Activated CD4-positive, alpha-beta T cell treated with anti-CD3 and anti-CD28 coated beads, Interleukin-2, amount 50 U/mL, for 16 hours (primary cell): ENCODE measurements at regions not wholly inside any gene's neighbourhood (a gene's known extent, or its start where the extent isn't known, plus 50 kb on each side); places are given as distances from the start of the nearest gene placed in this dataset.
"Not testable (repeated sequence)": the region's sequence is repeated elsewhere in the genome, so short reads cannot be mapped to it uniquely, and the experiment has no call there.

Experiments
- DNase-seq: peaks from one replicate; pipeline ENCODE4 v3.0.0-alpha.2; 2020

DNA sequence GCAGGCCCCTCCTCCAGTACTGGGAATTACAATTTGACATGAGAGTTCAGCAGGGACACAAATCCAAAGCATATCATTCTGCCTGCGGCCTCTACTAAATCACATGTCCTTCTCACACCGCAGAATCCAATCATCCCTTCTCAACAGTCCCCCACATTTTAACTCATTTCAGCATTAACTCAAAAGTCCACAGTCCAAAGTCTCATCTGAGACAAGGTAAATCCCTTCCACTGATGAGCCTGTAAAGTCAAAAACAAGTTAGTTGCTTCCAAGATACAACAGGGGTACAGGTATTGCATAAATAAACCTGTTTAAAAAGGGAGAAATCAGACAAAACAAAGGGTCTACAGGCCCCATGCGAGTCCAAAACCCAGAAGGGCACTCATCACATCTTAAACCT, 64.0 kb downstream of the EBNA1BP2 start:
- no peak for DNase-seq

- DNase-seq, result no peak
These were observed 64.4 kb downstream of the EBNA1BP2 start for GRCh38 chr1:43107664-43108063.

DNA sequence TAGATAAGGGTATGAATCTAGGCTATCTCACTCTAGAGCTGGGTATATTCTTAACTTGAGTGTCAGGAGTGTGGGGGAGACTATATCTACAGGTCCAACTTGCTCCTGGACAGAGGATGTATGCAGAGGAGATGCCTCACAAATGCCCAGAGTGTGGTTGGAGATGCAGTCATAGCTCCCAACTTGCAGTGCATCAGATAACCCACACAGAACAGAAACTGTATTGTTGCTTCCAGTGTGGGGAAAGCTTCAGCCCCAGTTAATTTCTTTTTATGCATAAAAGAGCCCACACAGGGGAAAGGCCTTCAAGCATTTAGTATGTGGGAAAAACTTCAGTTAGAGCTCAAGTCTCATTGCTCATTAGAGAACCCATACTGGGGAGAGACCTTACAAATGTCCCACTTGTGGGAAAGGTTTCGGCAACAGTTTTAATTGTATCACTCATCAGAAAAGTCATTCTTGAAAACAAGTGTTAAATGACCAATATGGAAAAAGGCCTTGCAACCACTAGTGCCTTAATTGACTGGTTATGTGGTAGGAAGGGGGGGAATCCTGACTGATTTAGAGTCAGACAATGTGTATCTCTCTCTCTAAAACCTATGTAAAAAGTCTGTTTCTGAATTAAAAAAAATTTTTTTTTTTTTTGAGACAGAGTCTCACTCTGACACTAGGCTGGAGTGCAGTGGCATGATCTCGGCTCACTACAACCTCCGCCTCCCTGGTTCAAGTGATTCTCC, 67.9 kb downstream of the EBNA1BP2 start:
- DNase-seq, result peak; percentile 1

DNA sequence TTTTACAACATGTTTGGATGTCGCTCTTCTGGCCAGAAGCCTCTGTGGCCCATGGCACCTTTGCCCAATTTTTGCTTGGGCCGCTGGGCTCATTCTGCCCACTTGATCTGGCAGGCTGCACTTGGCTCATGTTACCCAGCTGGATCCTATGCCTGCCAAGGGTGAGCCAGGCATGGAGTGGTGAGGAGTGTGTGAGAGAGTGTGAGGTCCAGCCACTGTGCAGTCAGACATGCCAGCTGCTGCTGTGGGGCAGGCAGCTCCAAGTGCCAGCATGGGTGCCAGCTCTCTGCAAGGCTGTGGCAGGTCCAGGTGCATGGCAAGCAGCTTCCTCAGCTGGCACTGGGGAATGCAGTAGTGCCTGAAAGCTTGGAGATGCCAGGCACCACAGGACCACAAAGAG, 71.0 kb downstream of the EBNA1BP2 start:
- no peak for DNase-seq

GRCh38 chr1:43098200-43098599, 73.9 kb downstream of the EBNA1BP2 start:
- no peak for DNase-seq

DNA sequence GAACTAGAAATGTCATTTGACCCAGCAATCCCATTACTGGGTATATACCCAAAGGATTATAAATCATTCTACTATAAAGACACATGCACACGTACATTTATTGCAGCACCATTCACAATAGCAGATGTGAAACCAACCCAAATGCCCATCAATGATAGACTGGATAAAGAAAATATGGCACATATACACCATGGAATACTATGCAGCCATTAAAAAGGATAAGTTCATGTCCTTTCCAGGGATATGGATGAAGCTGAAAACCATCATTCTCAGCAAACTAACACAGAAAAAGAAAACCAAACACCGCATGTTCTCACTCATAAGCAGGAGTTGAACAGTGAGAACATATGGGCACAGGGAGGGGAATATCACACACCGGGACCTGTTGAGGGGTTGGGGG, 75.6 kb downstream of the EBNA1BP2 start:
- DNase-seq, result not testable (repeated sequence)

DNA sequence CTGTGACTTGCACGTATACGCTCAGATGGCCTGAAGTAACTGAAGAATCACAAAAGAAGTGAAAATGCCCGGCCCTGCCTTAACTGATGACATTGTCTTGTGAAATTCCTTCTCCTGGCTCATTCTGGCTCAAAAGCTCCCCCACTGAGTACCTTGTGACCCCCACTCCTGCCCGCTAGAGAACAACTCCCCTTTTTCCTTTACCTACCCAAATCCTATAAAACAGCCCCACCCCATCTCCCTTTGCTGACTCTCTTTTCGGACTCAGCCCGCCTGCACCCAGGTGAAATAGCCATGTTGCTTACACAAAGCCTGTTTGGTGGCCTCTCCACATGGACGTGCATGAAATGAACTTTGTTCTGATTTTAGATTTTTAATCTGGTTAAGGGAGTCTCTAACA, 81.3 kb downstream of the EBNA1BP2 start:
- not testable (repeated sequence) for DNase-seq

- not testable (repeated sequence) for DNase-seq
These were observed 81.9 kb downstream of the EBNA1BP2 start for GRCh38 chr1:43090157-43090556.

DNA sequence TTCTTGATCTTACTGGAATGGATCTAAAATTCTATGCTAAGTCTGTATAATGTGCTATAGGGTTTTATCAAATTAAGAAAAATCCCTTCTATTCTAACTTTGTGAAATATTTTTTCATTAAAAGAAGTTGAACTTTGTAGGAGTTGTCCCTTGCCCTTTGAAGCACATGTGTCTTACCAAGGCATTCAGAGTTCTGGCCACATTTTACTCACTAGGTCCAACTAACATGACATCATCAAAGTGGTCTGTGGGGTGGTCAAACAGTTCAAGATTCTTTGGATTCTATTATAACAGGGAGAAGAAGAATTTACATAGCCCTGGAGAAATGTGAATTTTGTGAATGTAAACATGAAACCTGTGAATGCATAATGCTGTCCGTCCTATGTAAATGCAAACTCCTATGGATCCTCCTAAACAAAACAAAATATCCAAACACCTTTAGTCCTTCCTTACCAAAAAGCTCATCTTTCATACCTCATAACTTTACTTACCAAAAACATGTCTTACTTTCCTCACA, 88.7 kb downstream of the EBNA1BP2 start:
- DNase-seq, result no peak

- DNase-seq, result no peak
These were observed 89.3 kb downstream of the EBNA1BP2 start for GRCh38 chr1:43082740-43083139.

GRCh38 chr1:43077273-43077672, 94.8 kb downstream of the EBNA1BP2 start:
- DNase-seq, result no peak

DNA sequence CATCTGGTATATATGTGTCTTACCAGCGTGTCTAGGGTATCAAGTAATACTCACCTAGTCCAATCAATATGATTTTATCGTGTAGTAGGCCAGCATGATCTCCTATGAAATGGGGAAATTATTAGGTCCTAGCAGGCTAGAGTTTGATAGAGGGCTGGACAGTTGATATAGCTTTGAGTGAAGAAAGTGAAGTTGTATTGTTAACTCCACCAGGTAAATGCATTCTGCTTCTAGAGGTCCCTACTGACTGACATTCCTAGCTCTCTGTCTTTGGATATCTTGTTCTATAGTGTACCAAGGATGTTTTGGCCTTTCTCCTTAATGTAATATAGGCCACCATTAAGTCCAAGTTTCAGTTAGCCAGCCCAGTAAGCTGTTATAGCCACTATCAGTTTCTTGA, 97.4 kb downstream of the EBNA1BP2 start:
- no peak for DNase-seq

GRCh38 chr1:43074244-43074643, 97.8 kb downstream of the EBNA1BP2 start:
- no peak for DNase-seq

GRCh38 chr1:43073490-43074230, 98.4 kb downstream of the EBNA1BP2 start:
- peak; percentile 78 for DNase-seq

DNA sequence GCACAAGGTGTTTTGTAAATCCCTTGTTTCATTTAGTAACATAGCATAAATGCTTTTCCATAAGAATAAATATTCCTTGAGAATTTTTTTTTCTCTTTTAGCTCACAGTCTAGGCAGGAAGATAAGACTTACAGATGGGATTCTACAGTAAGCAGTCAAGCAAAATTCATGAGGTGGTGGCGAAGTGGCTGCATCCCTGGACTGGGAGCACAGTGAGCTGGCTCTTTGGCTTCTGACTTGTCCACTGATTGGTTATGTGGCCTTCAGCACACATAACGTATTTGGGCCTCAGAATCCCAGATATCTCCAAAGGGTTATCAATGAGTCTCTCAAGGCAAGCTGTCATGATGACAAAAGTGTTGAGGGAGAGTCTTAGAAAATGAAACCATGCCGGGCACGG, 99.8 kb downstream of the EBNA1BP2 start:
- DNase-seq, result no peak

DNA sequence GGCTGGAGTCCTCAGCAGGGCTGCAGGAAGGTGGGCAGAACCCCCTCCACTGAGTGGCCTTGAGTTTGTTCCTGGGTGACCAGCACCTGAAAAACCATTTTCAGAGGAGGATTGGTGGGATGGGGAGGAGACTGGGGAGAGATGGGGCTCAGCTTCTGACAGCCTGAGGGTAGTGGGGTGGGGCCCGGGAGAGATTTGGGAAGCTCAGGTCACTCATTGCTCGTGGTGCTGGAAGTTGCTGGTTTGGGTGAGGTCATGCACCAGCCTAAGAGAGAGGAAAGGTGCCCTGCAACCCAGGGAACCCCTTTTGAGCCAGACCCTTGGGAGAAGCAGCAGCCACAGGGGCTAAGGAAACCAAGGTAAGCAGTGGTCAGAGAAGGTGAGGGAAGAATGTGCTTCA, 100.8 kb downstream of the EBNA1BP2 start:
- DNase-seq, result no peak

DNA sequence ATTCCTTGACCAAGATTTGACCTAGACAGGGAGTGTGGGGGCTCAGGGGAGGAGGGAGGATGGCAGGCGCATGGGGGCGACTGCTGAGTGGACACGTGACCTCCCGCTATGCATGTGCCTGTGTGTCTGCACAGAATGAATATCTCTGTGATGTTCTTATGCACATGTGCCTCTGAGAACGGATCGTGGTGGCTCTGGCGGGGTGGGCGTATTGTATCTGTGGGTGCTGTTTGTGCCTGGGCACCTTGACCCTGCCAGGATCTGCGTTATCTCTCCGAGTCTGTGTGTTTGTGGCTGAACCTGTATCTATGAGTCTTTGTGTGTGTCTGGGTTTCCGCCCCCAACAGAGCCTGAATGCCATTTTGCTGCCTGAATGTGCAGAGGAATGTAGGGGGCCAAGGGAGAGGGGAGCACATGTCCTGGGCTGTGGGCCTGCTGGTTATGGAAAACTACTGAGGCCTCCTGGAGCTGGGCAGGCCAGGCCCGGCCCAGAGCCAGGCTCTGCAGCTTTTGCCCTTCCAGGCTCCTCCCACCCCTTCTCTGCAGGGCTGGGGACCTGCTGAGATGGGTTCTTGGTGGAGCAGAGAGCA, 102.5 kb downstream of the EBNA1BP2 start:
- DNase-seq, result no peak

GRCh38 chr1:43068911-43069310, 103.2 kb downstream of the EBNA1BP2 start:
- no peak for DNase-seq

- no peak for DNase-seq
These were observed 103.9 kb downstream of the EBNA1BP2 start for GRCh38 chr1:43067977-43068751.

GRCh38 chr1:43067233-43067745, 104.8 kb downstream of the EBNA1BP2 start:
- DNase-seq, result no peak

DNA sequence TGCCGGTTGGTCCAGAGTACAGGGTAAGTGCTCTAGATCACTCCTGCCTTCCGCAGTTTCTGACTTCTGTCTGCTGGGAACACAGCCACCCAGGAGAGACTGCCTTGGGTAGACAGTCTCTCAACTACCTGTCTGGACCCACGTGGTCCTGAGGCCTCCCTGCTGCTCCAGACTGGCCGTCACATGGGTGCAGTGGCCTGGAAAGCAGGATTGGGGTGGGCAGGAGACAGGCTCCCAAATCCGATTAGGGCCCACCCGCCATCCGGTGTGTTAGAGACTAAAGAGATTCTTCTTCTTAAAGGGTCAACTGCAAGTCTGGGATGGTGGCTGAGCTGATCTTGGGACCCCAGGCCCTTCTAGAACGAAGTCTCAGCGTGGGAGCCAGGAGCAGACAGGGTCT, 105.5 kb downstream of the EBNA1BP2 start:
- no peak for DNase-seq

DNA sequence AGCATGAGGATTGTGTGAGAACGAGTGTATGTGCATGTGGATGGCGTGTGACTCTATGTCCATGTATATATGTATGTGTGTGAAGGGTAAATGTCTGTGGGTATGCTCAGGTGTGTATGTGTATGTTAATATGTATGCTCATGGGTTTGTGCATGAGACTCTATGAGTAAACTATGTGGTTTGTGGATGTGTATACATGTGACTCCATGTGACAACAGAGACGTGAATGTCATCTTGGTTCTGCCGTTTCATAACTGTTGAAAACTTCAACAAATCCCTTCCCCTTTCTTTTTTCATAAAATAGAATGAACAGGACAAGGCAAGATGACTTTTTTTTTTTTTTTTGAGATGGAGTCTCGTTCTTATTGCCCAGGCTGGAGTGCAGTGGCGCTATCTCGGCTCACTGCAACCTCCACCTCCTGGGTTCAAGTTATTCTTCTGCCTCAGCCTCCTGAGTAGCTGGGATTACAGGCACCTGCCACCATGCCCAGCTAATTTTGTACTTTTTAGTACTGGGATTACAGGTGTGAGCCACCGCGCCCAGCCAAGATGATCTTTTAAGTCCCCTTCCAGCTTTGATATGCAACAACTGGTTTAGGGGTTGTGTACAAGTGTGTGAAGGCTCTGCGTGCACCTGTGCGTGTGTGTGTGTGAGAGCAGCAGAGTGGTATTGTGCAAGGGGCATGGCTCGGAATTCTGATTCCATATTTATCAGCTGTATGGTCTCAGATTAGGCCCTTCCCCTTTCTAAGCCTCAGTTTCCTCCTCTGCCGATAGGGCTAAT, 106.3 kb downstream of the EBNA1BP2 start:
- no peak for DNase-seq
